Iris pigment epithelial cell (primary cell): ENCODE measurements at regions not wholly inside any gene's neighbourhood (a gene's known extent, or its start where the extent isn't known, plus 50 kb on each side); places are given as distances from the start of the nearest gene placed in this dataset.
"Not testable (repeated sequence)": the region's sequence is repeated elsewhere in the genome, so short reads cannot be mapped to it uniquely, and the experiment has no call there.

ENCODE experiments used
- DNase-seq: peaks from one replicate; pipeline ENCODE4 v3.0.0-alpha.2; 2011; ENCODE audit warnings: low read depth

- no peak for DNase-seq
Observed at GRCh38 chr9:101859620-101860019, 121.2 kb upstream of the GRIN3A start.

DNA sequence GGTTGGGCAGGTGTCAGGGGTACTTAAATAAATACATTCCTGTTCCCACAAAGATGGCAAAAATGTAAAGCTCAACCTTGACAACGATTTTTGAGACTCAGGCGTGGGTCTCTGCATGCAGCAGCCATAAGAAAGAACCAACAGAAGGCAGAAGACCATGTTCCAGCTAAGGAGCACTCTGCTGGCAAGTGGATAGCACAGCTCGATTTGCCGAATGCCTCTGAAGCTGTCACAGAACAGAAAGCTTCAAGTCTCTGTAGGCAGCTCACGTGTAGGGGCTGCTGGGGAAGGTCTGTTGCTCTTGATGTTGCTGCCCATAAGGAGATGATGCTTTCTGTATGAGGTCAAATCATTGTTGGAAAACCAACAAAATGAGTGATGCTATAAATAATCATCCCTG, 119.6 kb upstream of the GRIN3A start:
- no peak for DNase-seq

DNA sequence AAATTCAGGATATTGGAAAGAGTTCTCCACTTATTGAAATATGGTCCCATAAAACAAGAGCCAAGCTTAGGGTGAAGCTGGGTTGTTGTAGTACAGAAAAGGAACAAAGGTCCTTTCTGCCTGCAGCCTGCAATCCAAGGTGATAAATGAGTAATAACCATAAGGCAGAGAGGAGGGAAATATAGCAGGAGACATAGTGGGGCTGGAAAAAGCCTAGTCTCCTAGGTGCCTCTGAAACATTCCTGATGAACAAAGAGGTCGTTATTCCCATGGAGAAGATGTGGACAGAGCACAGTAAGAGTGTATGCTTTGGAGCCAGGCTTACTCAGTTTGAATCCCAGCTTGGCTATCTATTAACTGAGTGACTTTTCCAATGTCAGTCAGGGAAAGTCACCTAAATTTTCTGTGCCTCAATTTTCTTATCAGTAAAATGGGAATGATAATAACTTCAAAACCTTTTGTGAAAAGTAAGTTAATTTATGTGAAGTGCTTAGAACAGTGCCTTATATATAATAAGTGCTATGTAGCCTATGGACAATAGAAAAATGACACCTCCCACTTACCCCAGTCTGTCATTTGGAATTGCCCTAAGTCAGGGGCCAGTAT, 110.8 kb upstream of the GRIN3A start:
- no peak for DNase-seq

- peak; percentile 48 for DNase-seq
Observed at GRCh38 chr9:101848485-101848919, 110.1 kb upstream of the GRIN3A start.

DNA sequence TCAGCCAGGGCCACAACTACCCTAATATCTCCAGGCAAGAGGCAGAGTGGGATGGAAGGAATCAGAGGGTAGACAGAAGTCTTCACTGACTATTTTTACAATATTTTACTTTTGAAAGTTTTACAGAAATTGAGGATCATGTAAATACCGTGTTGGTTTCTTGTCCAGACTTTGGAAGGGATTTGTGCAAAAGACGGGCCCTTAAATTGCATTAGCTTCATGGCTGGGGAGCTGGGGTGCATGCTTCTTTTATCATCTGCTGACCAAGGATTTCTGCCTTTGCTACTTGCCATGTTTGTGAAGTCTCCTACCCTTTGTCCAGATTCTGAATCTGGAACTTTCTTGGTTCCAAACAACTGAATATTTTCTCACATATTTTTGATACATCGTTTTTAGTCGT, 107.7 kb upstream of the GRIN3A start:
- no peak for DNase-seq

- DNase-seq: no peak
Observed at GRCh38 chr9:101840694-101841188, 102.3 kb upstream of the GRIN3A start.

DNA sequence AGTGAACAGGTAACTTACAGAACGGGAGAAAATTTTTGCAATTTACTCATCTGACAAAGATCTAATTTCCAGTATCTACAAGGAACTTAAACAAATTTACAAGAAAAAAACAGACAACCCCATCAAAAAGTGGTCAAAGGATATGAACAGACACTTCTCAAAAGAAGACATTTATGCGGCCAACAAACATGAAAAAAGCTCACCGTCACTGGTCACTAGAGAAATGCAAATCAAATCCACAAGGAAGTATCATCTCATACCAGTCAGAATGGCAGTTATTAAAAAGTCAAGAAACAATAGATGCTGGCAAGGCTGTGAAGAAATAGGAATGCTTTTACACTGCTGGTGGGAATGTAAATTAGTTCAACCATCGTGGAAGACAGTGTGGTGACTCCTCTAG, 100.5 kb upstream of the GRIN3A start:
- not testable (repeated sequence) for DNase-seq

- DNase-seq: no peak
Observed at GRCh38 chr9:101836021-101836420, 97.6 kb upstream of the GRIN3A start.

- no peak for DNase-seq
Observed at GRCh38 chr9:101832486-101832885, 94.0 kb upstream of the GRIN3A start.

- DNase-seq: not testable (repeated sequence)
Observed at GRCh38 chr9:101821450-101821849, 83.0 kb upstream of the GRIN3A start.

DNA sequence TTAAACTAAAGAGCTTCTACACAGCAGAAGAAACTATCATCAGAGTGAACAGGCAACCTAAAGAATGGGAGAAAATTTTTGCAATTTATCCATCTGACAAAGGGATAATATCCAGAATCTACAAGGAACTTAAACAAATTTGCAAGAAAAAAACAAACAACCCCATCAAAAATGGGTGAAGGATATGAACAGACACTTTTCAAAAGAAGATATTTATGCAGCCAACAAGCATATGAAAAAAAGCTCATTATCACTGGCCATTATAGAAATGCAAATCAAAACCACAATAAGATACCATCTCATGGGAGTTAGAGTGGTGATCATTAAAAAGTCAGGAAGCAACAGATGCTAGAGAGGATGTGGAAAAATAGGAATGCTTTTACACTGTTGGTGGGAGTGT, 82.5 kb upstream of the GRIN3A start:
- not testable (repeated sequence) for DNase-seq

DNA sequence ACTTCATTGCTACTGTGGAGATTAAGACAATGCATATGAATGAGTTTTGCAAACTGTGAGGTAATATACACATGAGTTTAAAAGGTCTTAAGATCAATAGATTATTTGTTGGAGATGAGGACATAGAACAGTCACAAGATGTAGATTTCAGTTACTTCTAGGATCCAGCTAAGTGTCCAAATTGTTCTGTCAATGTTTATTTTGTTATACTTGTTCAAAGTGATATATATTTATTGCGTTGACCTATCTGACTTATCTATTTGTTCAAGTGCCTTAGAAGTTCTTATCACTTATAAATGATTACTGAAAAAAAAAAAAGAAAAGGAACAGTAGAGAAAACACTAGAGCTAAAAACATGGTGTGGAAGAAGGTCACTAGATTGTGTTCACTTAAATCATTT, 75.6 kb upstream of the GRIN3A start:
- no peak for DNase-seq

DNA sequence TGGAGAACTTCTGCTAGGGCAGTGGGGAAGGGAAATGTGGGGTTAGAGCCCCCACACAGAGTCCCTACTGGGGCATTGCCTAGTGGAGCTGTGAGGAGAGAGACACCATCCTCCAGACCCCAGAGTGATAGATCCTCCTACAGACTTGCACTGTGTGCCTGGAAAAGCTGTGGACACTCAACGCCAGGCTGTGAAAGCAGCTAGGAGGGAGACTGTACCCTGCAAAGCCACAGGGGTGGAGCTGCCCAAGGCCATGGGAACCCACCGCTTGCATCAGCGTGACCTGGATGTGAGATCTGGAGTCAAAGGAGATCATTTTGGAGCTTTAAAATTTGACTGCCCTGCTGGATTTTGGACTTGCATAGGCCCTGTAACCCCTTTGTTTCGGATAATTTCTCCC, 69.4 kb upstream of the GRIN3A start:
- DNase-seq: not testable (repeated sequence)

- no peak for DNase-seq
Observed at GRCh38 chr9:101796044-101796443, 57.6 kb upstream of the GRIN3A start.

- DNase-seq: peak; percentile 3
Observed at GRCh38 chr9:101795147-101795546, 56.7 kb upstream of the GRIN3A start.

- DNase-seq: no peak
Observed at GRCh38 chr9:101792475-101792874, 54.0 kb upstream of the GRIN3A start.

DNA sequence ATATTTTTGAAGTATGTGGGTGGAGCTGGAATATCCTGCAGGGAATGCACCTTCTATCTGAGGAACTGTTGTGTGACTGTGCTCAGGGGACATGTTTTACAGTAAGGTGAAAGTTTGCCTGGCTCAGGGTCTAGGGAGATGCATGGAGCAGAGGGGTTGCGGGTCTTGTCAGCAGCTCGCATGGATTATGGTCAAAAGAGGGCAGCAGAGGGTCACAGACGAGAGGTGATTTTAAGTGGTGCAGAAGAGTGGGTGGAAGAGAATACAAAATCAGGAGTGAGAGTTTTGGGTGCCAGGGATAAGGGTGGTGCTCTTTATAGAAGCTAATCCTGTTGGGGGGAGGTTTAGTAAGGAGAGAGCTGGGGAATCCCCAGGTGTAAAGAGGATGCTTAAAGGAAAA, 53.5 kb upstream of the GRIN3A start:
- peak; percentile 27 for DNase-seq

- DNase-seq: no peak
Observed at GRCh38 chr9:101791533-101791932, 53.1 kb upstream of the GRIN3A start.
